NCI-H2196 treated with DMSO at 0.1 percent for 48 hours (cell line): ENCODE measurements at regions not wholly inside any gene's neighbourhood (a gene's known extent, or its start where the extent isn't known, plus 50 kb on each side); places are given as distances from the start of the nearest gene placed in this dataset.

Experiments
- DNase-seq: peaks from one replicate; lab custom pipeline; 2025; ENCODE audit not compliant: unreplicated experiment; lab: John Stamatoyannopoulos, UW

DNA sequence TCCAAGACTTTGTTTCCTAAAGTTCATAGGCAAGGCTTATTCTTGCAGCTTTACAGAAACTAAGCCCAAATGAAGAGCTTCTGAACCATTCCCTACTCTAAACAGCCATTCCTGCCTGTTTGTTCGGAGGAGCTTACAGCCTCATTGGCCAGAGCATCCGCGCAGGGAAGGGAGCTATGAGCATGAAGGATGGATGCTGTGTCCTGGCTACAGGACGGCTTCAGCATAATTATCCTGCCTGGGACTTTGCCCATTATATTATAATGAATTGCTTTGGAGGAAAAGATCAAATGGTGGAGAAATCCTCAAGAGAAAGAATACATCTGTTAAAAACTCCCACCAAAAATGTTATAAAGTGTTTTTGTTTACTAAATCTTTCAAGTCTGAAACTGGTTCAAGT is 378.2 kb upstream of the BTBD3 start:
- no peak for DNase-seq

DNA sequence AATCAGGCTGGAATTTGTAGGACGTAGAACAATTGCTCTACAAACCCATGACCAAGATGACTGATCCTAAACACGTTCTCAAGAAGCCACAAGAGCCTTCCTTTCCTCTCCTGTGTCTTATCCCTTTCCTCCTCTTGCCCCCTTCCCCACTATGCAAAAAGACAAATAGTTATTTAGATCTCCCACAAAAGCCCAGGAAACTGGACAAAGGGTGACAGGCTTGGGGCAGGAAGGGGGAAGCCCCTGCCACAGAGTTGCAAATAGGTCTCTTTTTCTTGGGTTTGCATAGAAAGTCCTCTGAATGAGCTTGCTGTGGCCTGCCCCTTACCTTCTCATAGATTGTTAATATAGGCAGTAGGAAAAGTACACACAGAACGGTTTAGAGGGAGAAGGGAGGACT is 377.1 kb upstream of the BTBD3 start:
- no peak for DNase-seq

DNA sequence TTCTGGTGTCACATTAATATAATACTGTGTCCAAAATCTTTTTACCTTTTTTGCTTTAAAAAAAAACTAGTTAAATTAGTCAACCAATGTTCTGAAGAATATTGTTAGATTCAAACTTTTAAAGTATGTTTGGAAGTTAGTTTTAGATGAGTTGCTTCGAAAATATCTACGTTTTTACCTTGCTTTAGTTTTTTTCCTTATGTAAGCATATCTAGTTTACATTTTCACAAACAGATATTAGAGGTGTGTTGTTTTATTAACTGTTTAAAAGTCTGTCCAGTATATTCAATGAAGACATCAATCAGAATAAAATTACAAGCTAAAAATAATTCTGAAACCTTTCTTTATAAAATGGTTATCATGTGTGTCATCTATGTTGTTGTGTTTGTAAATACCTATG is 375.0 kb upstream of the BTBD3 start:
- no peak for DNase-seq

DNA sequence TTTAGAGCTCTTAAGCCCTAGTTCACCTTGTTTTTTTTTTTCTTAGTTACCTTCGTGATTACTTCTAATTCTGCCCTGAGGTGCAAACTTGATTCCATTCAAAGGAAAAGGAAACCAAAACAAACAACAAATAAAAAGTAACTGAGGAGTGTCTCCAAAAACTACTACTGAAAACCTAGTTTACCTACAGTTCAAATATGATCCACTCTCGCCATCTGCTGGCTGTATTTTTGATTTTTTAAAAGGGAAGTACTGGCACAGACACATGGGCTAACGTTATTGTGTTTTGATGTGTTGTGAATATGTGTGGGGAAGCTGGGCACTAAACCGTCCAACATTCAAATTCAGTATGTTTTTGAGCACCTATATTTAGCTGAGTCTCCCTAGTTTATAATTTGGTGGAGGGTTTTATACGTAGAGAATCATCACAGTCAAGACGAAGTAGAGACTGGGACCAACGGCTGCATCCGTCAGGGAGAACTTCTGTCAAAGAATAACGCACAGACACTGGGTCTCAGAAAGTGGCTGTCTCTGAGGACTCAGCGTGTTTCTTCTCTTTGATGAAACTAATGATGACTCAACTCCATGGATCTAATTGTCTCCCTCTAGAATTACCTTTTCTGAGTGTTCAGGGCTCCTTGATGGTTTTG is 373.5 kb upstream of the BTBD3 start:
- no peak for DNase-seq

DNA sequence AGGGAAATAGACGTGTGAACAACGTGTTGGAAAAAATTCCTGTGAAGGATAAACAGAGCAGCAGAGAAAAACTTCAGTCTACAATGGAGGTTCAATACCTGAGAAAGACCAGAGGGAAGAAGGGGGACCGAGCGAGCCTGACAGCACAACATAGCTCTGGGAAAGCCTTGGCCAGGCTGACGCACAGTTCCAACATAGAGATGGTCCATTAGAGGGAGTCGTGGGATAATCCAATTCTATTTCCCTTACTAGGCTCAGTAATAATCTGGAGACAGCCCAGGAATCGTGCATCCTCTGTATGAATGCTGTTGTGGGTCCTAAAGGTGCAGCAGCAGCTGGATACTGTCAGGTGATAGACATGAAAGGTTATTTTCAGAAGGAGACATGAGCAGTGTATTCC is 370.8 kb upstream of the BTBD3 start:
- no peak for DNase-seq

DNA sequence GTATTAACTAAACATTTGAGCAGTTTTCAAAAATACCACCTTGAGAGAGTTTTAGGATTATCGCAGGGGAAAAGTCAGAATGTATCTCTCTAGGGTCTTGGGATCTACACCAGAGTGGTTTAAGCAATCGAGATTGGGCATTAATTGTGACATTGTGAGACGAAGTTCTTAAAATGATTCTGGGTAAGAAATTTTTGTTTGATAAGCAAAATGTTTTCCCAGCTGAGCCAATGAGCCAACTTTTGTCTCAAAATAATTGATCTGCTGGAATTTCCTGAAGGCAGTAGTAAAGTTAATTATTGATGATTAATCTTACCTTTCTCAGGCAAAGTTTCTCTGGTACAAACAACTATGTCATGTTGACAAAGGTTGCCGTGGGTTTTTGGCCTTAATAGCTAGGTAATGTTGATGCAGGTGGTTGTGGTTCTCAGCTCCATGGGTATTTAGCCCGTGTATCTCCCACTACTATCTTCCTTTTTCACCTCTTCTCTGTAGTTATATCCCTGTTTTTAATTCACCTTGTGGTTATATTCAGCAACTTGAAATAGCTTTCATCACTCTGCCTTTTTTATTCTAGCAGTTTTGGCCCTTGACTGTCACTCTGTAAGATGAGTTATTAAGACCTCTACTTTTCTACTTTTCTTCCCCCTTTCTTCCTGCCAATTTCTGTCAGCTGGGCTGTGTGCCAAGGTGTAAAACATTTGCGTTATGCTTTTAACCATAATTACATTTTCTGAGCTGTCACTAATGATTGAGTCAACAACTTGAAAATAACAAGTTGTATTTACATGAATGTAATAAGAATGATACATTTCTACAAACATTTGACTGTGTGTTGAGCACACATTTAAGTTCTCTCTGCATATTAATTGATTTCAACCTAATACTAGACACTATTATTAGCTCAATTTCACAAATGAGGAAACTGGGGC is 368.3 kb upstream of the BTBD3 start:
- DNase-seq, result no peak

DNA sequence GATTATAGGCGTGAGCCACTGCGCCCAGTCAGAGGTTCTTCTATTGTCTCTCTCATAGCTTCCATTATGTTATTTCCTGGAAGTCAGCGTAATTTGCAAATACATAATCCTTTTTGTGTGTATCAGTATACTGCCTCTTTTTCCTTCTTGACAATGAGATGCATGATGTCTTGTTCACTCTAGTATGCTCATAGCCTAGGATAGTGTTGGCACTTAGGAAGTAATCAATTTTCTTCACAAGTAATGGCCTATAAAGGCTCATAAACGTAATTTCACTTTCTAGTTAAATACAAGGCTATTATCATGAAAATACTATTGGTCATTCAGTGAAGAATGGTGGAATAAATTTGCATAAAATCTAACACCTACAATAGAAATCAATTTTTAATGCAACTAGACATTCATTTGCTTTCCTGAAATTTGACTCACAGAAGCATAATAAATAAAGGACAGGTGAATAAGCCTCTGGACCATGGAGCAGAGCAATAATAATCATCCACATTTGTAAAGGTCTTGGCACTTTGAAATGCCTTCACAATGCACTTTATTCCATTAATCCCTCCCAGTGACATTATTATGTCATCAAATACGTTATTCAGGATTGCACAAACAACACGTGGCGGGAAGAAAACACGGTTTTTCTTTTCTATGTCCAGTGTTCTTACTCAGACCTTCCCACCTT is 366.9 kb upstream of the BTBD3 start:
- DNase-seq, result no peak

DNA sequence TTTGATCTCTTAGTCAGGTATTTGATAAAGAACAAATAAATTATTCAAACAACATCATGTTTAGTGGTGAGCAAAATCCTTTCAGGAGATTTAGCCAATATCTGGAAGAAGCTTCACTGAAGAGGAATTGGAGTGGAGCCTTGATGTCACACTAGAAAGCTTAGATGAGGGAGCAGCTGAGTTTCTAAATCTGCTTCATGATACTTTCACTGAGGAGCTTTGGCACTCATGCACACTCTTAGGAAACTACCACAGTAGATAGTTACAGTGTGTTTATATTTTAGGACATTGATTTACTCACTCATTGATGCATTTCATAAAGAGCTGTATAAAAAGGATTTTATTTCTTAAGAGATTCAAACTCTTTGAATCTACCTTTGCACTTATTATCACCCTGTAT is 366.2 kb upstream of the BTBD3 start:
- DNase-seq, result no peak

DNA sequence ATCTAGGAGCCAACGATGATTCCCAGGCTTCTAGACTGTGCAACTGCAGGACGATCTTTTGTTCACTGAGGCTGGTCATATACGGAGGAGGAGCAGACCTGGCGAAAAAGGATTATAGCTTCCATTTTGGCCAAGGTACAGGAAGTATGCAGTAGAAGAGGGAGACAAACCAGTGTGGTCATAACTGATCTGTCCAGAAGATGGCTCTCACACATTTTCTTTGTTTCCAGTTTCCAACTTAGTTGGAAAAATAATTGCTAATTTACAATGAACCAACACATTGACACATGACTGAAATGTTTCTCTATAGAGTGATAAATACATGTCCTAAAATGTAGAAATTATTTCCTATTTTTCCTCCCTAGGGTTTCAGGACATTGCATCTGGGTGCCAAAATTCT is 364.1 kb upstream of the BTBD3 start:
- no peak for DNase-seq

DNA sequence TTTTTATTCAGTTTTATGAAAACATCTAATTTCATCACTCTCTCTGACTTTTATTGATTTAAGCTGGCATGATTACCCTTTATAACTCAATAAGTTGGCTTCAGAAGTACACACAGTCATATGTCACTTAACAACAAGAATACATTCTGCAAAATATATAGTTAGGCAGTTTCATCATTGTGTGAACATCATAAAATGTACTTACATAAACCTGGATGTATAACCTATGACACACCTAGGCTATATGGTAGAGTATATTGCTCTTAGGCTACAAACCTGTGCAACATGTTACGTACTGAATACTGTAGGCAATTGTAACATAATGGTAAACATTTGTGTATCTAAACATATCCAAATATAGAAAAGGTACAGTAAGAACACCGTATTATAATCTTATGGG is 362.2 kb upstream of the BTBD3 start:
- DNase-seq, result no peak

DNA sequence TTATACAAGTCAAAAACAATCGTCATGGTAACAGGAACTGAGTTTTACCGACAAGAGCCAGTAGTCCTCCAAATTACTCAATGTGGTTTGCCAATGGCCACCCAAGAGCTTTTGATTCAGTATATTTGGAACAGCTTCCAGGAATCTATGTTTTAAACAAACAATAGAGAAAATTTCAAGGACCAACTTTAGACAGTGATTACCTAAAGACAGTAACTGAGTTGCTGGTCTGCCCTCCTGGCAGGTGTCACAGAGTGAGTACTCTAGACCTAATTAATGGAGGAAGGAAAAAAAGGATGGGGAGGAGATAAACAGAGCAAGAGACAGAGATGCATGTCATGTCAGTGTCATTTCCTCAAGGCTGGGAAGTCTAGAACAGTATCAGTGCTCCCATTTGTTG is 361.3 kb upstream of the BTBD3 start:
- DNase-seq, result no peak

DNA sequence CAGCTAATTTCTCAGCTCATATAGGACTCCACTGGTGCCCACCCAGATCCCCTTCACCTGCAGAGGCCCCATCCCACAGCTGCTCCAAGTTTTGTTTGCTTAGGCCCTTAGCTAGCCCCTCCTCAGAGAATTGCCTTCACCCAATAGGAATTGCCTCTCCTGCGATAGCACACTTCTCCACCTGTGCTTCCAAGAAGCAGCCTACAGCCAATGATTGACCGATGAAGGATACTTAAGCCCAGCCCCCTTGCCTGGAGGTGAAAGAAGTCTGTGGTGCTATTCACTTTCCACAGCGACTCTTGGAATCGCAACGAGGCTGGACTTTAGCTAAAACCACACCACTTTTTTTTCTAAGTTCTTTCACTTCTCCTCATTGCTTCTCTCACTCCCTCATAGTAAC is 353.2 kb upstream of the BTBD3 start:
- DNase-seq, result no peak

DNA sequence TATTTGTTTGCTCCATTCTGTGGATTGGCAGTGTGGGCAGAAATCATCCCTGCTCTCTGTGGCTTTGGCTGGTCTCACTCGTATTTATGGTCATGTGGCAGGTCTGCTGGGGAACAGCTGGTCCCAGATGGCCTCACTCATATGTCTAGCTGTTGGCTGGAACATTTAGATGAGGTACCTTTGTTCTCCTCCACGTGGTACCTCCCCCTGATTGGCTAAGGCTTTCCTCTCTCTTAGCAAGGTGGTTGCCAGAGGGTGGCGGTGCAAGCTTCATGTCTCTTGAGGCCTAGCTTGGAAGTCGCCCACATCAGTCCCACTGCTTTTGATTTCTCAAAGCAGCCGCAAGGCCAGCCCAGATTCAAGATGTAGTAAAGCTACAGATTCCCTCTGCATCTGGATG is 348.5 kb upstream of the BTBD3 start:
- DNase-seq, result no peak

DNA sequence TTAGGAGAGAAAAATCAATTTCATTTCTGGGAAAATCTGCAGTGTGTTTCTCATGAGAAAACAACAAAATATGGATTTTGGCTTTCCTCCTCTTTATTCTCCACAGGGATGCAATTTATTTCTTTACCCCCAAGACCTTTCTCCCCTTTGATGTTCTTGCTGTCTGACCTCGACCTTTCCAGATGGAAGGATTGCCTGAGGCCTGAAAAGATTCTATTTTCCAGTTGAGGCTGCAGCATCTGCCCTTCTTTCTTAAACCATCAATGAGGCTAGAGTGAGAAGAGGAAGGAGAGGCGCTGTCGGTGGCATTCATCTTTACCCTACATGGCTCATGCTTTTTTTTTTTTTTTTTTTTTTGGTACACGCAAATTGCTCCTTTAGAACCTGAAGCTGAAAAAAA is 344.2 kb upstream of the BTBD3 start:
- DNase-seq, result no peak

DNA sequence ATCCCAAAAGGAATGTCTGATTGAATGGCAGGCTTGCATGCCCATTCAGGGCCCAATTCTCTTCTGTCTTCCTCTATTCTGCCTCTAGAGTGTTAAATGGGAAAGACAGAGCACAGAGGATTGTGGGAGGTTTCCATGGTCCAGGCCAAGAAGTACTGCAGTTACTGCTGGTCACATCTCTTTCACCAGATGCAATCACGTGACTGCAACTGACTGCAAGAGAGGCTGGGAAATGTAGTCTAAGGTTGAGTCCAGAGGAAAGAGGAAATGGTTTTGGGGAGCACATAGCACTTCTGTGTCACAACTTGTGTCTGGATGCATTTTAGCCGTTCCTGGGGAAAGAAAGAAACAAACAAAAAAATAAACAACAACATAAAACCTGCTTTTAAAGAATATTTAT is 336.4 kb upstream of the BTBD3 start:
- DNase-seq, result no peak

DNA sequence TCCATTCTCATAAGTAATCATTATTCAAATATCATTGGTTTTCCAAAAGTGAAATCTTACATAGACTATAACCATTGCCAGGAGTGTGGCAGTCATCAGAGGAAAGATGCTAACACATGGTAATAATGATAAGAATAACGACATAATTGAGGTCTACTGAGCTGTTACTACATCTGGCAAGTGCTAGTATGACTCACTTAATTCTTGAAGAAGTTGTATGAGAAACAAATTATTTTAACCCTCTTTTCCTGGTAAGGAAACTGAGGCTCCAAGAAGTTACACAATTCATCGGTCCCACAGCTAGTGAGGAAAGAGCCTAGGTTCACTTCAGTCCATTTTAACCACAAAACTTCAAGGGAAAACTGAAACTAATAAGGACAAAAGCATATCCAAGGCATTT is 335.6 kb upstream of the BTBD3 start:
- no peak for DNase-seq

DNA sequence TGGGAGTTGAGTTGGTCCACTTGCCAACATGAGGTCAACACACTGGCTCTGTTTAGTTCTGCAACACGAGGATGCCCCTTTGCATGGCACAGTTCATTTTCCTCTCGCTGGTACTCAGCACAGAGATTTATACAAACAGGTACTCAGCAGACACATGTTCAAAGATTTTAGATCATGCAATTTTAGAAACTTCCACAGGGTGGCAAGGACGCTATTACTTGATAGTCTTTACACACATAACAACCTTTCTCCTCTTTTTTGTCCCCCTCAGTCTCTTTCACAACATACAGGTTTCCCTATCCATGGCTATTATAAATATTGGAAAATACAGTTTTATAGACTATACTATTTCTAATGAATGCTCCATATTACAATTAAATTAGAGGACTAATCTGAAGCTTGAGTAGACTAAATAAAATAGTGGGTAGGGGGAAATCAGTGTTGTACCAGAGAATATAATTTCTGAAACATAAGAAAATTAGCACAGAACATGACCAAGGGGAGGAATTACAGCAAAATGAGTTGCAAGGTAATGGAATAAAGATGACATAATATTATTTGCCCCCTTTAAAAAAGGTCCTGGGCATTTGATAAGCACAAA is 331.8 kb upstream of the BTBD3 start:
- no peak for DNase-seq

DNA sequence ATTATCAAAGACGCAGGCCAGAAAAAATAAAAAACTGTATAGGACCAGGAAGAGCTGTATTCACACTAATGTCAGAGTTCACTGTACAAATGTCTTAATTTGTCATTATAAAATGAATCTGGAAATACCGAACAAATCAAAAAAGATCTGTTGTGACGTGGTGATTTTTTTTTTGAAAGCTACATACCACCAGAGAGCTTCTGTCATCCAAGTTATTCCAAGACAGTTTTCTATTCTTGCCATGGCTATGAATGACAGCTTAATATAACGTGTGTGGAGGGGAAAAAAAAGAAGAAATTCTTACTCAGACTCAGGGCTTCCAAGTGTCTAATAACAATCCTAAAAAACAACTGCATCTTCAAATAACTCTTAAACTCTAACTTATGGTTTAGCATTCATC is 328.8 kb upstream of the BTBD3 start:
- DNase-seq, result no peak

DNA sequence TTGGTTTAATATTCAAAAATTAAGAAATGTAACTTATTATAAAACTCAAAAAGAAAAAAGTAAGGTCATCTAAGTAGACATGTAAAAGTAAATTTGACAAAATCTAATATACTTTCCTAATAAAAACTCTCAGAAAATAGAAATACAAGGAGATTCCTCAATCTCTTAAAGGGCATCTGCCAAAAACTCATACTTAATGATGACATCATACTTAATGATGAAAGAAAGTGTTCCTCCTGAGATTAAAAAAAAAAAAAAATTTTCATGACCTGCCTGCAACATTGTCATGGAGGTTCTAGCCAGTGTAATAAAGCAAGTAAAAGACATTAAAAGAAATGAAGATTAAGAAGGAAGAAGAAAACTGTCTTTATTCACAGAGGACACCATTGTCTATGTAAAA is 325.7 kb upstream of the BTBD3 start:
- DNase-seq, result no peak

DNA sequence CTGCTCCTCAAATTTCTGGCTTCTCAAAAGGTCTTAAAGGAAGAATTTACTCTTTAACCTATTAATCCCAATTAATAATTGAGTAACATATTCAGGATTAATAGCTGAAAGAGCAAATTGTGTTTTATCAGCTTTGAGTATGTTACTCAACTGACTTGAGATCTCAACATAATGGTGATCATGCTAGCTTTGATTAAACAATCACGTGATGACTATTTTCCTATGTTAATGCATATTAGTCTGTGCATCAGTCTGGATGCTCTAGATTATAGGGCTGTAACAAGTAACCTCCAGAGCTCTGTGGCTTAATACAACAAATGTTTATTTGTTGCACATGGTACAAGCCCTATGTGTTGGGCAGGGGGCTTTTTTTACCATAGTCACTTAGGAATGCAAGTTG is 313.4 kb upstream of the BTBD3 start:
- DNase-seq, result no peak

DNA sequence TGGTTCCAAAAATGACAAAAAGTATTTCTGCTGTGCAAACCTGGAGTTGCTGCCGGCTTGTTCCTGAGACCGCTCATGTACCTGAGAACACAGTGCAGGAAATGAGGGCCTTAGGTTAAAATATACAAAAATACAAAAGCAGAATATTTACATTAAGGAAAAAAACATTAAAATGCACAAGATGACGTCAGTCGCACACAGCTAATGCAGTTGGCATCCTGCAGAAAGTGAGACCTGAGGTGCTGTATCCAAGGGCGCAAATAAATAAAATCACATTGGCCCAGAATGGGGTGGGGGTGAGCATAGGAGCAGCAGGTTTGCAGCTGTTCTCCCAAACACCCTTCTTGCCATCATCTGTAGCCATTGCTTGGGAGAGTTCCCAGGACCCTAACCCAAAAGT is 310.6 kb upstream of the BTBD3 start:
- DNase-seq, result no peak

DNA sequence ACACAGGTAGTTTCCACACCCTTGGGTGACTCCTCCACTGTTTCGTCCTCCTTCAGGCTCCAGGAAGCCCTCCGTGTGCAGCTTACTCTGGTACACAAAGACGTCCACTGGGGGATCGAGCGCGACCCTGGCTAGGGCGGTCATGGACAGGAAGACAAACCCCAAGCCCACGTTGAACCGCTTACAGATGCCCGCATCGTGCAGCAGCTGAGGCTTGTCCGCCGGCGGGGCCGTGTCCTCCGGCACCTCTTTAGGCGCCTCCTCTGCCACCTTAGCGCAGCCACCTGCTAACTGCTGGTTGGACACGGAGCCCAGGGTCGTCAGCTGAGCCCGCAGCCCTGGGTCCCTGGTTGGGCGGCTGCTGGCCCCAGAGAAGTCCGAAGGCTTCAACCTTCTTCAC is 309.0 kb upstream of the BTBD3 start:
- no peak for DNase-seq
